Neuronal stem cell (in vitro differentiated cells): ENCODE measurements at regions not wholly inside any gene's neighbourhood (a gene's known extent, or its start where the extent isn't known, plus 50 kb on each side); places are given as distances from the start of the nearest gene placed in this dataset.

Experiments
- DNase-seq: peaks from one replicate; pipeline ENCODE4 v3.0.0-alpha.2; 2013; ENCODE audit warnings: low spot score
- H2AFZ ChIP-seq: one replicate; pipeline ENCODE4 v1.6.1; 2013; ENCODE audit warnings: mild to moderate bottlenecking, low read length, inconsistent platforms
- H2AK5ac ChIP-seq: 2 replicates; pipeline ENCODE4 v1.6.1; 2013; ENCODE audit warnings: low read depth, mild to moderate bottlenecking, inconsistent platforms, low read length, moderate library complexity, mixed read lengths
- H2BK120ac ChIP-seq: 2 replicates; pipeline ENCODE4 v1.6.1; 2013; ENCODE audit warnings: low read depth, mild to moderate bottlenecking, inconsistent platforms, low read length, moderate library complexity, mixed read lengths
- H2BK12ac ChIP-seq: one replicate; pipeline ENCODE4 v1.6.1; 2013; ENCODE audit warnings: low read length, inconsistent platforms
- H2BK15ac ChIP-seq: 2 replicates; pipeline ENCODE4 v1.6.1; 2013; ENCODE audit warnings: mild to moderate bottlenecking, low read length, inconsistent platforms, mixed read lengths
- H2BK5ac ChIP-seq: one replicate; pipeline ENCODE4 v1.6.1; 2013; ENCODE audit warnings: inconsistent platforms, mild to moderate bottlenecking, low read length, moderate library complexity
- H3K14ac ChIP-seq: one replicate; pipeline ENCODE4 v1.6.1; 2013; ENCODE audit warnings: low read length, inconsistent platforms
- H3K18ac ChIP-seq: 2 replicates; pipeline ENCODE4 v1.6.1; 2013; ENCODE audit warnings: low read length, inconsistent platforms
- H3K23ac ChIP-seq: 2 replicates; pipeline ENCODE4 v1.6.1; 2013; ENCODE audit warnings: low read depth, mild to moderate bottlenecking, mixed read lengths, low read length, inconsistent platforms; ENCODE audit not compliant: poor library complexity
- H3K27ac ChIP-seq: replicated peaks from 3 replicates; pipeline ENCODE4 v1.5.1; 2013; ENCODE audit warnings: low read length, inconsistent platforms
- H3K27me3 ChIP-seq, 3 experiments: 2 replicates each; pipeline ENCODE4 v1.6.1; 2013; ENCODE audit warnings: low read length in 3 of 3, mild to moderate bottlenecking in 2 of 3, inconsistent platforms in 1 of 3, low read depth in 1 of 3, mixed read lengths in 1 of 3, moderate library complexity in 1 of 3; ENCODE audit not compliant: control insufficient read depth in 3 of 3, insufficient read depth in 3 of 3
- H3K36me3 ChIP-seq, 2 donors: replicated peaks in 1 of 2; 2 replicates each; pipeline ENCODE4 v1.6.1; 2013; ENCODE audit warnings: low read length in 2 of 2; ENCODE audit not compliant: control insufficient read depth in 2 of 2, insufficient read depth in 2 of 2
- H3K4ac ChIP-seq: 2 replicates; pipeline ENCODE4 v1.6.1; 2013; ENCODE audit warnings: inconsistent platforms, mild to moderate bottlenecking, low read length, moderate library complexity
- H3K4me1 ChIP-seq, 2 donors: 1 replicate in 1 of 2; 2 replicates in 1 of 2; pipeline ENCODE4 v1.6.1; 2013; ENCODE audit warnings: low read length in 2 of 2, low read depth in 1 of 2; ENCODE audit not compliant: control insufficient read depth in 2 of 2, insufficient read depth in 1 of 2
- H3K4me2 ChIP-seq: one replicate; pipeline ENCODE4 v1.6.1; 2013; ENCODE audit warnings: mild to moderate bottlenecking, low read length, inconsistent platforms; ENCODE audit not compliant: insufficient read depth, poor library complexity, severe bottlenecking
- H3K4me3 ChIP-seq, 2 donors: 2 replicates each; pipeline ENCODE4 v1.5.1; 2013; ENCODE audit warnings: low read length in 2 of 2, mild to moderate bottlenecking in 2 of 2, inconsistent platforms in 1 of 2, moderate library complexity in 1 of 2
- H3K79me1 ChIP-seq: one replicate; pipeline ENCODE4 v1.6.1; 2013; ENCODE audit warnings: low read depth, mild to moderate bottlenecking, inconsistent platforms, low read length, moderate library complexity
- H3K9ac ChIP-seq: one replicate; pipeline ENCODE4 v1.6.1; 2013; ENCODE audit warnings: mild to moderate bottlenecking, low read depth, low read length, inconsistent platforms; ENCODE audit not compliant: poor library complexity
- H3K9me3 ChIP-seq, 2 donors: replicated peaks in 1 of 2; 2 replicates each; pipeline versions ENCODE3 to v1.6.1; 2013; ENCODE audit warnings: low read length in 2 of 2, mild to moderate bottlenecking in 2 of 2, inconsistent platforms in 1 of 2, low read depth in 1 of 2, mixed read lengths in 1 of 2, moderate library complexity in 1 of 2; ENCODE audit not compliant: control insufficient read depth in 2 of 2, insufficient read depth in 1 of 2
- H4K8ac ChIP-seq: one replicate; pipeline ENCODE4 v1.6.1; 2013; ENCODE audit warnings: low read depth, mild to moderate bottlenecking, inconsistent platforms, low read length, moderate library complexity
- H4K91ac ChIP-seq: one replicate; pipeline ENCODE4 v1.6.1; 2013; ENCODE audit warnings: low read length, low read depth, mild to moderate bottlenecking, inconsistent platforms; ENCODE audit not compliant: poor library complexity
- WGBS, 2 donors: extraction: QIAGEN DNeasy Blood & Tissue Kit; methylation state at CpG; one replicate each; pipeline ENCODE4 v1.1.7; 2013; ENCODE audit warnings: missing lambda C conversion rate in 2 of 2, mixed read lengths in 1 of 2; ENCODE audit not compliant: insufficient read length in 2 of 2, insufficient replicate concordance in 1 of 2; ENCODE audit errors: extremely low coverage in 2 of 2; 5-methylcytosine and 5-hydroxymethylcytosine counted together

DNA sequence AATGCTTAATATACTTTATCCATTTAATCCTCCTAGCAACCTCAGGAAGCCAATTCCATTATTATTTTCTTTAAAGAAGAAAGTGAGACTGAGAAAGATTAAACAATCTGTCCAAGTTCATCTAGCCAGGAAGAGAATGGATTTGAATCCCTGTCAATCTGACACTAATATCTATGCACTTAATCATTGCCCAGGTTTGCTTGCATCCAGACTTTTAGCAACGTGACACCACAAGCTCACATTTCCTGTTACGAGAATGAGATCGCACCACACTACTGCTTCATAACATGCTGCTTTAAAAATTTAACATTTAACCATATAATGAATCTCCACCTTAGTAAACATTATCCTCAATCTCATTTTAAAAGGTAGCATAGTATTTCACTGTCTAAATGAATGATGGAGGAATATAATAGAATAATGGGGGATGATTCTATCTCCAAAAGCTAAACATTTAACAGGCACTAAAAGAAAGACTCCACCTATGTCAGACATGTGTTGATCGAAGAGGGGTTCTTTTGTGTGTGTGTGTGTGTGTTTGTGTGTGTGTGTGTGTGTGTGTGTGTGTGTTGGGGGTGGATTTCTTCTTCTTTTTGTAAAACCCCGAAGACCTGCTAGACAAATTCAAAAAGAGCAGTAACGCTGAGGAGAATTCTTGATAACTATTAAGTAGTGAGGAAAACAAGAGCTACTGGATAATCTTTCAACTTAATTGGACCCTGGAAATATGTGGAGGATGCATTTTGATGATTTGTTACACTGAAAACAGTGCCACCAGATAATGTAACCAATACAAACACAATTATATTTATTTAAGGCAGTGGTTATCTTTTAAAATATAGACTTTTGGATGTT is 138.7 kb upstream of the NR3C1 start:
- DNase-seq: no peak
- Histone ChIP-seq H2BK15ac (no peak overlapping the region), H3K9me3 (no peaks in the 10 kb centered on the region), H4K8ac (no peak overlapping the region), H3K36me3 (no peaks in the 10 kb centered on the region), H3K14ac (no peak overlapping the region), H3K4me3 (no peak overlapping the region), H3K4me1 (peaks cover 0 to 2% of the 10 kb centered on the region in 2 donors), H4K91ac (no peak overlapping the region), H2BK120ac (no peak overlapping the region), H3K4me2 (no peak overlapping the region), H3K27ac (no peak overlapping the region), H3K27me3 (peaks cover 0 to 4% (median 0%) of the 10 kb centered on the region in 3 experiments), H2AK5ac (no peak overlapping the region), H3K9ac (no peak overlapping the region), H3K4ac (no peak overlapping the region), H3K18ac (no peak overlapping the region), H3K23ac (no peak overlapping the region), H2AFZ (no peak overlapping the region), H2BK12ac (no peak overlapping the region), H2BK5ac (no peak overlapping the region), H3K79me1 (no peaks in the 10 kb centered on the region)
- no CpG with 5 or more reads among the region's 6 CpGs for WGBS, 2 donors

DNA sequence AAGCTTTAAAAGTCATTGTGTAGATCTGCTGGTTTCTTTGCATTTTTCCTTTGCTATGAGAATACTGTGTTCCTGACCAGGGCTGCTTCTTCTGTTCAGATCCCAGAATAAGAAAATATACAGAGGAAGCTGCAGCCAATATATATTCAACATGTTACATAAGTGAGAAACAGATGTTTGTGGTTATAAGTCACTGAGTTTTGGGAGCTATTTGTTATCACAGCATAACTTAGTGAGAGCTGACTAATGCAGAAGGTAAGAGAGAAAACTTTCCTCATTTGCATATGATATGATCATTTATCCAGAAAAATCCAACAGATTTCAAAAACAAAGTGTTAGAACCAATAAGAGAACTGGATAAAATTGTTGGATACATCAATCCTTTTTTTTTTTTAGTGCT is 136.3 kb upstream of the NR3C1 start:
- Histone ChIP-seq H3K9ac (no peak overlapping the region), H2BK120ac (no peak overlapping the region), H3K4me3 (no peak overlapping the region), H4K91ac (no peak overlapping the region), H3K27ac (no peak overlapping the region), H3K4me2 (no peak overlapping the region), H2BK5ac (no peak overlapping the region), H3K36me3 (no peaks in the 10 kb centered on the region), H3K79me1 (no peaks in the 10 kb centered on the region), H3K27me3 (peaks cover 0 to 4% (median 0%) of the 10 kb centered on the region in 3 experiments), H2BK15ac (no peak overlapping the region), H3K18ac (no peak overlapping the region), H3K14ac (no peak overlapping the region), H2BK12ac (no peak overlapping the region), H3K4me1 (peaks cover 0 to 2% of the 10 kb centered on the region in 2 donors), H2AFZ (no peak overlapping the region), H3K23ac (no peak overlapping the region), H4K8ac (no peak overlapping the region), H3K4ac (no peak overlapping the region), H2AK5ac (no peak overlapping the region), H3K9me3 (no peaks in the 10 kb centered on the region)
- no peak for DNase-seq

DNA sequence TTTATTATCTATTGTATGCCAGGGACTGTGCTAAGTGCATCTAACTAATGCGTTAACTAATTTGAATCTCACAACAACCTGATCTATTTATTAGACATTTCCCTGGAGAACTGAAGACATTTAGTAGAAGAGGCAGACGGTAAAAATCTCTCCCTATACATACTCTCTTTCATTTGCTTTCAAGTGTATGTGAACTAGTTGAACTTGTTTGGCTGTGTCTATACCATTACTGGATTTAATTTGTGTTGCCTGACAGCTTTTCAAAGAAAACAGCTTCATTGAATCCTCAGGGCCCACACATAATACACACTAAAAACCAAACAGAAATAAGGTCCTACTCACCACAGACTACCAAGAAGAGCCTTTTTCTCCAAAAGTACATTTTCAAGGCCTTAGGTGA is 133.6 kb upstream of the NR3C1 start:
- H3K4ac ChIP-seq: no peak overlapping the region
- no peak overlapping the region for H4K91ac ChIP-seq
- H3K9me3 ChIP-seq: peaks cover 0 to 1% of the 10 kb centered on the region in 2 donors
- H2BK120ac ChIP-seq: no peak overlapping the region
- no peak overlapping the region for H3K4me3 ChIP-seq
- no peak overlapping the region for H2BK12ac ChIP-seq
- H3K79me1 ChIP-seq: no peaks in the 10 kb centered on the region
- no peaks in the 10 kb centered on the region for H3K27me3 ChIP-seq
- no peak overlapping the region for H3K14ac ChIP-seq
- H3K9ac ChIP-seq: no peak overlapping the region
- no peak overlapping the region for H3K23ac ChIP-seq
- H2BK15ac ChIP-seq: no peak overlapping the region
- no peak overlapping the region for H4K8ac ChIP-seq
- H3K27ac ChIP-seq: no peak overlapping the region
- WGBS, 2 donors: no CpG with 5 or more reads among the region's 2 CpGs
- no peak overlapping the region for H3K4me2 ChIP-seq
- no peak overlapping the region for H3K18ac ChIP-seq
- H2BK5ac ChIP-seq: no peak overlapping the region
- H2AFZ ChIP-seq: no peak overlapping the region
- no peaks in the 10 kb centered on the region for H3K4me1 ChIP-seq
- H3K36me3 ChIP-seq: no peaks in the 10 kb centered on the region
- H2AK5ac ChIP-seq: no peak overlapping the region
- DNase-seq: no peak

DNA sequence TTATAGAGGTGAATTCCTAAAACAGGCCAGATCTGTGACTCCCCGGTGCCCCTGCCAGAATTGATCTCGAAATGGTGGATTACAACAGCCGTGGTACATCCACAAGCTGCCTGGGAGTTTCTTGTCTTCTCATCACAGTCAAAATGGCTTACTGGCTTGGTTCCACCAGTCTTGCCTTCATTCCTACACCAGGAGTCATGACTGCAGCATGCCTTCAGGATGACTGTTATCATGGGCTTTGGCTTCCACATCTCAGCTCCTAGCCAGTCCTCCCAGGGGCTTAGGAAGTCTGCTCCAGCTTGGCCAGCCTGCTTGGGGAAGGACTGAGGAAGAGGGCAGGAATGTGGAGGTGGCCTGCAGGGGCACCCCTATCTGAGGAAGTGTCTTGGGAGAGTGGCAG is 132.9 kb upstream of the NR3C1 start:
- no peak overlapping the region for H3K14ac ChIP-seq
- no peak overlapping the region for H4K8ac ChIP-seq
- H3K4me3 ChIP-seq: no peak overlapping the region
- H3K9ac ChIP-seq: no peak overlapping the region
- H2BK5ac ChIP-seq: no peak overlapping the region
- no peak overlapping the region for H3K27ac ChIP-seq
- H3K36me3 ChIP-seq: no peaks in the 10 kb centered on the region
- WGBS, 2 donors: no CpG with 5 or more reads among the region's 3 CpGs
- DNase-seq: no peak
- H2AK5ac ChIP-seq: no peak overlapping the region
- H3K4me1 ChIP-seq: no peaks in the 10 kb centered on the region
- no peak overlapping the region for H3K4me2 ChIP-seq
- no peak overlapping the region for H3K18ac ChIP-seq
- H2BK12ac ChIP-seq: no peak overlapping the region
- no peak overlapping the region for H3K23ac ChIP-seq
- H3K79me1 ChIP-seq: no peaks in the 10 kb centered on the region
- H3K27me3 ChIP-seq: no peaks in the 10 kb centered on the region
- H3K4ac ChIP-seq: no peak overlapping the region
- H2BK120ac ChIP-seq: no peak overlapping the region
- H3K9me3 ChIP-seq: peaks cover 0 to 1% of the 10 kb centered on the region in 2 donors
- H2AFZ ChIP-seq: no peak overlapping the region
- no peak overlapping the region for H4K91ac ChIP-seq
- H2BK15ac ChIP-seq: no peak overlapping the region
